Globus pallidus (tissue), 1 donor: ENCODE measurements at regions not wholly inside any gene's neighbourhood (a gene's known extent, or its start where the extent isn't known, plus 50 kb on each side); places are given as distances from the start of the nearest gene placed in this dataset.
"Not testable (repeated sequence)": the region's sequence is repeated elsewhere in the genome, so short reads cannot be mapped to it uniquely, and the experiment has no call there.

Experiments
- DNase-seq: peaks from one replicate; pipeline ENCODE4 v3.0.0-alpha.2; 2015; ENCODE audit warnings: low spot score

DNA sequence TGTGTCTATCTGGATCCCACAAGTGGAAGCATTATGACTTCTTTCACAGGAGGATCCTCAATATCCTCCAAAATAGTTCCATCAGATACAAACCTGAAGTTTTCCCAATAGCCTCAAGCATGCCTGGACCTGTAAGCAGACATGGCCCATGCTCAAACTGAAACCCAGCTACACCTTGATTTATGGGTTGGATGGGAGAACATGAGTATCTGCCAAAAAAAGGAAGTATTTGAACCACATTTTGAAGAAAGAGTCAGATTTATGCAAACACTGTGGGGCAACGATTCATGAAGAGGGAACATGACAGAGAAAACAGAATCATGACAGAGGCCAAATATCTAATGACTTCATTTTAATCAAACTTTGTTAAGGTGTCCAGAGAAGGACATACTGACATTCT is 351.0 kb upstream of the NFIA start:
- no peak for DNase-seq

DNA sequence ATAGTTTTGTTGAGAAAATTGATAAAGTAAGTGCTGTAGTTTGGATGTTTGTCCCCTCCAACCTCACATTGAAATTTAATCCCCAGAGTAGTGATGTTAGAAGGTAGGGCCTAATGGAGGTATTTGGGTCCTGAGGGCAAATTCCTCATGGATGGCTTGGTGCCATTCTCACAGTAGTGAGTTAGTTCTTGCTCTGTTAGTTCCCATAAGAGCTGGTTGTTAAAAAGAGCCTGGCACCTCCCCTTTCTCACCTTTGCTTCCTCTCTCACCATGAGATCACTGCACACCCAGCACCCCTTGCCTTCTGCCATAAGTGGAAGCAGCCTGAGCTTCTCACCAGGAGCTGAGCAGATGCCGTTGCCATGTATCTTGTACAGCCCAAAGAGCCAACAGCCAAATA is 354.8 kb upstream of the NFIA start:
- no peak for DNase-seq

DNA sequence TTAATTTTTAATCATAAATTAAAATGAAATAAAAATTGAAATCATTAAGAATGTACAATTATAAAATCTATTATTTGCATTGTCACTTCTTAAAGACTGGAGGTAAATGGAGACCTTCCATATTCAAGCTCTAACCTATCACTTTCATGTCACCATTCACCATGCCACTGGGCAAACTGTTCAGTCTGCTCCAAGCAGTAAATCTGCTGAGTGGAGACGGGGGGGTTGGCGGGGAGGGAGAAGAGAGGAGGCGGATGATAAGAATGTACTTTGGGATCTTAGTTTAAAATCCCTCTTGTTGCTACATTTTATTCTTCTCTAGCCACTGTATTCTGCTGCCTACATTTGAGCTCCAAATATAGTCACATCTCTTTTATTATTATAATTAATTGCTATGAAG is 365.9 kb upstream of the NFIA start:
- DNase-seq: no peak

DNA sequence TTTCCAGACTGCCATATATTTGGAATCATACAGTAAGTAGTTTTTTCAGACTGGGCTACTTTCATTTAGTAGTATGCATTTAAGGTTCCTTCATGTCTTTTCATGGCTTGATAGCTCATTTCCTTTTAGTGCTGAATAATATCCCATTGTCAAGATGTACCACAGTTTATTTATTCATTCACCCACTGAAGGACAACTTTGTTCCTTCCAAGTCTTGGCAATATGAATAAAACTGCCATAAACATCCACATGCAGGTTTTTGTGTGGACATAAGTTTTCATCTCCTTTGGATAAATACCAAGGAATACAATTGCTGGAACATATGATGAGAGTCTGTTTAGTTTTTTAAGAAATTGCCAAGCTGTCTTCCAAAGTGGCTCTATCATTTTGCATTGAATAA is 366.4 kb upstream of the NFIA start:
- no peak for DNase-seq

DNA sequence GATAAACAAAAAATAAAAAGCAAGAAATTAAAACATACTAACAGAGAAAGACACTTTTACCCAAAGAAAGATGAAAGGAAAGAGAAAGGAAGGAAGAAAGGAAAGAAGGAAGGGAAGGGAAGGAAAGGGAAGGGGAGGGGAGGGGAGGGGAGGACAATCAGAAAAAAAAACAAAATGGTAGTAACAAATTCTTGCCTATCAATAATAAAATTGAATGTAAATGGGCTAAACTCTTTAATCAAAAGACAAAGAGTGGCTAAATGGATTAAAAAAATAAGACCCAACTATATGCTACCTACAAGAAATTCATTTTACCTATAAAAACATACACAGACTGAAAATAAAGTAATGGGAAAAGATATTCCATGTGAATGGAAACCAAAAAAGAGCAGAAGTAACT is 372.9 kb upstream of the NFIA start:
- no peak for DNase-seq

DNA sequence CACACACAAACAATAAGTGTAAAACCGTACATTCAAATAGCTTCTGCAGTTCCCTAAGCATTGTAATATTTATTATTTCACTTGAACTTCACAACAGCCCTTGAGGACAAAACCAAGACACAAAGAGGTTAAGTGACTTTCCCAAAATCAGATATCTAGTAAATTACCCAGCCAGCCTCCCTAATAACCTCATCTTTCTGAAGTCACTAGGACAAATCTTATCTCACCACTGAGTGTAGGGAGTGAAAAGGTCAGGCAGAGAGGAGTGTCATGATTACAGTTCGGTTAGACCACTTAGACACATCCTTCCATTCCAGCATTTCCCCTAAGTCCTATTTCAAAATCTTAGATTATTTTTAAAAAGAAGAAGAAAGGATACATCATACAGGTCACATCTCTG is 377.3 kb upstream of the NFIA start:
- no peak for DNase-seq

DNA sequence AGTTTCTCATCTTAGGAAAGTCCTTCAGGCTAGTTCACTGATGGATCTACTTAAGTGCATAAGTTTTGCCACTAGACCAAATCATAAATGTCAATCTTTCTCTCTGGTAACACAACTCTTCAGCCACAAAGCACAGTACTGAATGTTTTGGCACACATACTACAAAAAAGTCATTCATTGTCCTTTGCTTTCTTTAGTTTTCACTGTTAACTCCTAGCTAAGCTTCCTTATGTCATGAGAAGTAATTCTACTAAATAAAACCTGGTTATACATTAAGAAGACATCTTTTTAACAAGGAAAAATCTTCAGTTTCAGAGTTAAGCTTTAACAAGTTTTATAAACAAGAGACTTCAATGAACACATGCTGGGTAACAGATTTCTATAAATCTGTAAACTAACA is 379.2 kb upstream of the NFIA start:
- no peak for DNase-seq

DNA sequence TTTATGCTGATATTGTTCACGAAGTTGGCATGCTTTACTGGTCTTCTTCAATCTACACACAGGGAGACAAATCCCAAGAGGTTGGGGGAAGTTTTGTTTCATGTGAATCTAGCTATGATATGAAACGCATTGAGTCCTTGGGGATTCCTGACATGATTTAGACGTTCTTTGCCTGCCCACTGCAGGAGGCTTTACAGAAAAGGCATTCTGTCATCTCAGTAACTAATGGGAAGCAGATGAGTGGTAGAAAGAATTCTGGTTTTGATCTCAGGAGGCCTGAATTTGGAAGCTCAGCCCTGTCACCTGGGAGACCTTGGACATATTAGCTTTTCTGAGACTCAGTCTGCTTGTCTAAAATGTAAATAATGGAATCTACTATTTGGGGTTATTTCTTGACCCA is 383.0 kb upstream of the NFIA start:
- DNase-seq: no peak

DNA sequence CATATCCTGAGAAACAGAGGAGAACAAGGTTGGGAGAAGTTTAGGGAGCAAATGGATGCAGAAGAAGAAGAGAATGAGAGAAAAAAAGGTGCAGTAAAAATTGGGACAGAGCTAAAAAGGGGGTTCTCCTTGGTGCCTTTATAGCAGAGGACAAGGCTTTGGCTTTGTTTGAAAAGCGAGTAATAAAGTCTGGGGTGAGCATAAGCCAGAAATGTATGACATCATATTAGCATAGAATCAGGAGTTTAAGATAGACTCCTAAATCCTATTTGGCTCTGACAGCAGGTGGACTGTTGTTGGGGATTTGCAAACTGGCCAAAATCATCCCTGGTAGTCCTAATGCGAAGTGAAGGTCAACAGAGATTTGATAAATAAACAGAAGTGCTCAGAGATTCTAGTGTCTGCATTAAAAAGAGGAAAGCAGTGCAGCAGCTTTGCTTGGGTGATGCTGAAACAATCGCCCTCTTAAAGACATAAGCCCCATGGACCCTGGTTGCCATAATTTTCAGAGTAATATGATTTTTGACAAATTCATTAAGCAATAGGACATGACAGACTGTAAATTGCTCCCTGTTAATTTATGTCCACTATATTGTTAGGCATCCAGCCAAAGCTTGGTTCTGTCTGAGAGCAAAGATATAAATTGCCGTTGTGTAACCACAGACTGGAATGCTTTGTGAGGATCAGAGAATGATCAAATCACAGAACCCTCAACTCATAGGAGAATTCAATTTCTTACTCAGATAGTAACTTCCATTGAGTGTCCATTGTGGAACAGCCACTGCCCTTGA is 385.0 kb upstream of the NFIA start:
- no peak for DNase-seq

DNA sequence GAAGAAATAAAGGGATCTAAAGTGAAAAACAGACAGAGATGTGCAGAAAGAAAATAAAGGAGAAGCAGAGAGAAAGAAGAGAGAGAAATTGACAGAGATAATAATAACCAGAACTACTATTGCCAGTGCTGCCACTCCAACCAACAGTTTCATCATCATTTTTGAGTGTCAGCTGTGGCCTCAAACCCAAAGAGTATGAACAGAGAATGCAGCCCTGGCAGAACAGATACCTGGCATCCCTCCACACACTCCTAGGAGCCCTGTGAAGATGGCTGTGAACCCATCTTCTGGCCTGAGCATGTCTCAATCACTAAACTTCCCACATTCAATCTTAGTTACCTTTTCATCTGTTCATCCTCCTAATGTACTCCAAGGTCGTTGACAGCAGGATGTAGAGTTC is 385.8 kb upstream of the NFIA start:
- DNase-seq: no peak

DNA sequence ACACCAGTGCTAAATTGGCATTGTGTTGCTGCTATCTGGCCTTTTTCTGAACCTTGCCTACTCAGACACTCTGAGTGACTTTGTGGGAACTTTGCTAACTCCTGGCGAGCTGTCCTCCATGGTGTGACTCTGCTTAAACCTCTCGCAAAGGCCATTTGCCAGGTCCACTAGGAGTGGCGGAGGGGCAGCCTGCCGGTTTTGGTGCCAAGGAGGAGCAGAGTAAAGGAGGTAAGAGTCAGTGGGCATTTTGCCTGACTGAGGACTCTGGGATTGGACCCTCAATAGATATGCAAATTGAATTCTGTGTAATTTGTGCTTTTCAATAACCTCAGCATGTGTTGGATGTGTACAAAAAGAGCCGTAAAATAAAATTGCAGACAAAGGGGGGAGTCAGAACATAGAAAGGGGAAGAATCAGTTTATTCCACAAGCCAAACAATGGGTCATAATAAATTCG is 386.6 kb upstream of the NFIA start:
- DNase-seq: peak; percentile 17

DNA sequence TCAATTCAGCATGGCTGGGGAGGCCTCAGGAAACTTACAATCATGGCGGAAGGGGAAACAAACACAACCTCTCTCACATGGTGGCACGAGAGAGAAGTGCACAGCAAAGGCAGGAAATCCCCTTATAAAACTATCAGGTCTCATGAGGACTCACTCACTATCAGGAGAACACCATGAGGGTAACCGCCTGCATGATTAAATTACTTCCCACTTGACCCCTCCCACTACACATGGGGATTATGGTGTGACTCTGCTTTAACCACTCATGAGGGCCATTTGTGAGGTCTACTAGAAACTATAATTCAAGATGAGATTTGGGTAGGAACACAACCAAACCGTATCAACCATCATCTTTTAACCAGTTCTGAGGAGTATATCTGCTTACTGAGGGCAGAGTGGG is 387.4 kb upstream of the NFIA start:
- DNase-seq: no peak

DNA sequence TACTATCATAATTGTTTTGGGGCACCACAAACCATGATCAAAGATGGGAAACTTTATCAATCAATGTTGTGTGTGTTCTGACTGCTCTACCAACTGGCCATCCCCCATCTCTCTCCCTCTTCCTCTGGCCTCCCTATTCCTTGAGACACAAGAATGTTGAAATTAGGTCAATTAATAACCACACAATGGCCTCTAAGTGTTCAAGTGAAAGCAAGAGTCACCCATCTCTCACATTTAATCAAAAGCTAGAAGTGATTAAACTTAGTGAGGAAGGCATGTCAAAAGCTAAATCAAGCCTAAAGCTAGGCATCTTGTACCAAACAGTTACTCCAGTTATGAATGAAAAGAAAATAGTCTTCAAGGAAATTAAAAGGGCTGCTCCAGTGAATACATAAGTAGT is 390.3 kb upstream of the NFIA start:
- no peak for DNase-seq

DNA sequence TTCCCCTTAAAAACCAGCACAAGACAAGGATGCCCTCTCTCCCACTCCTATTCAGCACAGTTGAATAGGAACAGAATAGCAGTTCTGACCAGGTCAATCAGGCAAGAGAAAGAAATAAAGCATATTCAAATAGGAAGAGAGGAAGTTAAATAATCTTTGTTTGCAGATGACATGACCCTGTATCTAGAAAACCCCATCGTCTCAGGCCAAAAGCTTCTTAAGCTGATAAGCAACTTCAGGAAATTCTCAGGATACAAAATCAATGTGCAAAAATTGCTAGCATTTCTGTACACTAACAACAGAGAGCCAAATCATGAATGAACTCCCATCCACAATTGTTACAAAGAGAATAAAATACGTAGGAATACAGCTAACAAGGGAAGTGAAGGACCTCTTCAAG is 394.1 kb upstream of the NFIA start:
- not testable (repeated sequence) for DNase-seq

DNA sequence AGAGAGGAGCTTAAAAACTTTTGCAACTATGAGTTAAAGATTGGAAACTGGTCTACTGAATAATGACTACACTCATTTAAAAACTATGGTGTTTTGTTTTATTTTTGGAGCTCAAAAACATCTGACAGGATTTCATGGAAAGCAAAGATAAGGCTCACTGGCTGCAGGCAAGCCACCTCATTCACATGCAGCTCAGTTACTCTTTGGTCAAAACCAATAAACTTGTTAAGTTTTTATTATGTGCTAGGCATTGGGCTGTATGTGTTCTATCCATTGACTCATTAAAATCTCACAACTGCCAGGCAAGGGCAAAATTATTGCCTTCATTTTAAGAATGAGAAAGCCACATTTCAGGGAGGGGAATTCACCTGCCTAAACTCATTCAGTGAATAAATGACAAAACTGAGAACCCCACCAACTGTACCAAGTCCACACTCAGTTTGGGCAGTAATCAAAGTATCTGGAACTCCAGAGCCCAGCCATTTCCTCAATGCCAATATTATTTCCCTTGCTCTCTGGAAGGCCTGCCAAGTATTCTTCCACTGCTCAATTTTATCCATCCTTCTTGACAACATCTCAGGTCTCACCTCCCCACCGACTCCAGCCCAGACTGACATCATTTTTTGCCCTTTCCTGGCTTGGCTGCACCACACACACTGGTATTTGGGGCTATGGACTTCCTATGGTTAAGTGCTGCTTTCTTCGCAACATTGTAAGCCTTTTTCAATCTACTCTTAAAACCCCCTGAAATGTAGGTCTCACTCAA is 401.1 kb upstream of the NFIA start:
- no peak for DNase-seq

DNA sequence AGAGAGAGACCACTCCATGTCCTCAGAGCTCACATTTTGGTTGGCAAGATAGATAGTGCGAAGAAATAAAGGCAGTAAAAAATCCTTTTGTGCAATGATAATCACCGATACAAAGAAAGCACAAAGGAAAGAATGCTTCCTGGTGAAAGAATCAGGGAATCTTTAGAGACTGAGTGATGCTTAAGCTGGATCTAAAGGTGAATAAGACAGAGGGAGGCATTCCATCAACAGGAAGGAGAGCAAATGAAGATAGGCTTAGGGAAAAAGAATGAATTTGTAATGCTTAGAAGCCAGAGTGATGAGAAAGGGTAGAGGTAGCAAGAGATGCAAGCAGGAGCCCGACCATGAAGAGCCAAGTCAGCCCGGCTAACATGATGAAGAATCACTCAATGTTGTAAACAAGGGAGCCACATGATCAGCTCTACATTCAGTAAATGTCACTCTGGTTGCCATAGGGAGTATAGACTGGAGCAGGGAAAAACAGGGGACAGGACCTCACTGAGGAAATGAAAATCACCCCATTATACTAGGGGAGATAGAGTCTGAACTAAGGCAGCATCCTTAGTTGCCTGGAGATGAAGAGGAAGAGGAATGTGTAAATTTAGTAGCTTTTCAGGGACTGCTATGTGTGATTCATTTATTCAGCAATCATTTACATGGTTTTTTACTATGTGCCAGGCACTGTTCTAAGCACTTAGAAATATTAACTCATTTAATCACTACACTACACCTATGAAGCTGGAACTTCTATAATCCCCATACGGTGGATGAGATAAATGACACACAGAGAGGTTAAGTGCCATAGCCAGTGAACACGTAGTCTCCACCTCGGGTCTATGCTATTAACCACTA is 402.6 kb upstream of the NFIA start:
- no peak for DNase-seq

DNA sequence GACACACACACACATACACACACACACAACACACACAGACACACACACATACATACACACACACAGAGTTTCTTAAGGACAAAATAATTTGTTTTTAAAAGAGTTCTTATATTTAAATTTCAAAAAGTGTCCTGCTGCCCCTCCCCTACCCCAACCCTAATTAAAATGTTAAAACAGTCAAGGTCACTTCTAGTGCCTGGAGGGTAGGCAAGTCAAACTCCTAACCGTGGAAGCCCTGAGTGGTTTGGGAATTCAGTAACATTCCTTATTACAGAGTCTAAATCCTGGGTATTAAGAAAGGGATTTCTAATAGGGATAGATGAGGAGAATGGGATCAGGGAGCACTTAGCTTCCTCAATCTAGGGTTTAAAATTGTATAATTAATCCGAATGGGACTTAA is 403.6 kb upstream of the NFIA start:
- DNase-seq: no peak

DNA sequence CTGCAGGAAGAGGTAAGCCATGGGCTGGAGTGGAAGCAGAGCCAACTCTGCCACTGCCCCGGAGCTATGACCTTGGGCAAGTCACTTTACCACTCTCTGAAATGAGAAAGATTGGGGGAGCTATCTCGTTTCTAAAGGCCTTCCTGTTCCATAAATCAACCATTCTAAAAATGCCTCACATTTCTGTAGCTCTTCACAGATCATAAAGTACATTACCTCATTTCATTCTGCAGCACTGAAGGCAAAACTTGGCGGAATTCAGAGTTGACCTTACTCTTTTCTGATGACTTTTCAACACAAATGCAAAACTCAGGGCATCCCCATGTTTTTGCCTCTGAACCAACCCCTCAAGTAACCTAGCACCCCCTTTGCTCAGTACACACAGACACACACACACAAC is 404.0 kb upstream of the NFIA start:
- no peak for DNase-seq

DNA sequence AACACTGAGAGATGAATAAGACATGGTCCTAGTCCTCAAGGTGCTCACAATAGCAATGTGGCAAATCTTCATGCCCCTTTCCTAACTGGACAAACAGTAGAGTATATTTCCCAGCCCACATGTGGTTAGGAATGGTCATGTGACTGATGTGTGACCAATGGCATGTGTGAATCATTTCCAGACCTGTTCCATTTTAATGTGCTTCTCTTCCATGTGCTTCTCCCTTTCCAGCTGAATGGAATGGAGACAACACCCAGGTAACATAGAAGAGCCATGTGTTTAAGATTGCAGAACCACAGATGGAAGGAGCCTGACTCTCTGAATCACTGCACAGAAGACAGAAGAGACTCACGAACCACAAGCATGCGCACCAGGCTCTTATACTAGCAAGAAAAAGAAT is 409.9 kb upstream of the NFIA start:
- no peak for DNase-seq

DNA sequence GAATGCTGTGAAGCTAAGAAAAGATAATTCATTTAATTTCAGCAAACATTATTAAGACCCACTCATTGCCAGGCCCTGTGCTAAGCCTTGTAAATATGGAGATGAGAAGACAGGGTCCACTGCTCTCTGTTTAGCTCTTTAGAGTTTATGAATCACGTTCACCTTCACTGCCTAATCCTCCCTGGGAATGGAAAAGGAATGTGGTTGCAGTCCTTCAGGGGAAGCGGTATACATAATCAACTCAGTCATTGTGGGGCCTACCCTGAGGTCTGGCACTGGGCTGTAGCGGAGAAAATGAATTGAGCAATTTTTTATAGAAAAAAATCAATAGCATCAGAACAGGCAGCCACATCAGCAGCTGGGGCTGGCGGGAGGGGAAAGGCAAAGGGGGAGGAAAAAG is 412.1 kb upstream of the NFIA start:
- no peak for DNase-seq

DNA sequence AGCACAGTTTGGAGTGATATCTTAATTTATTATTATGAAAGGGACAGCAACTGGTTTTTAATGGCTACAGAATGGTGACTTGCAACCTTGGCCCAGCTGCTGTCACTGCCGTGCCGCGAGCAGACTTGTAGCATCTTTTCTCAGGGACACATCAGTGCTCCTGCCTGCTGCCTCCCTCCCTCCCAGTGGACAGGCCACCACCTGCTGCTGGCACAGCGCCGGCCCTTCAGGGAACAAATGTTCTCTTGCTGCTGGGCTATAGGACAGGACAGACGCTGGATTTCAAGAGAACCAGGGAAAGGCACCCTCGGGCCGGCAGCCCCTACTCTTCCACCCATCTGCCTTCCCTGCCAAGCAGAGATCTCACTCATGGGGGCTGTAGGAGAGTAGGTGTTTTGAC is 413.8 kb upstream of the NFIA start:
- no peak for DNase-seq

DNA sequence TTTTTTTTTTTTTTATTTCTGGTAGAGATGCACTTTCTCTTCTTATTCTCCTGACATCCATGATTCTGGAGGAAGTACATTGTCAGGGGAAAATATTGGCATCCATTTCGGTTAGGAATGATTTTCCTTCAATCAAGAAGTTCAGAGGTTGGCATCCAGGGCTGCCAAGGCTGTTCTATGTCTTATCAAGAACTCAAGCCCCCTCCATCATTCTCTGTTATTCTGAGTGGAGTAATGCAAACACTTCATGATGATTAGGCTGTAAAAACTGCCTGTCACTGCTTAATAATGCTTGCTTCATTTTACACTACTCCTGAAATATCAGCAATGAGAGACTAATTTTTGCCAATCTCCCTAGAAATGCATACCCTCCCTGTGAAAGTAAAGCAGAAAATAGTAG is 417.1 kb upstream of the NFIA start:
- DNase-seq: no peak
